Naive B cell (primary cell): ENCODE measurements at regions not wholly inside any gene's neighbourhood (a gene's known extent, or its start where the extent isn't known, plus 50 kb on each side); places are given as distances from the start of the nearest gene placed in this dataset.
A peak's percentile ranks its signal among the peaks of the same experiment; 100 is the strongest.
"Not testable (repeated sequence)": the region's sequence is repeated elsewhere in the genome, so short reads cannot be mapped to it uniquely, and the experiment has no call there.

ENCODE experiments used
- ATAC-seq, 2 donors: fragments of 150-1000 bp; cut with Tn5 transposase; 2 replicates each; pipeline ENCODE4 v1.10.0; 2021; ENCODE audit warnings: low read depth in 2 of 2, mild to moderate bottlenecking in 2 of 2, moderate library complexity in 2 of 2
- DNase-seq: peaks from one replicate; pipeline ENCODE4 v3.0.0; 2022
- H3K27ac Mint-ChIP-seq, 6 donors: one replicate each; pipeline ENCODE4 v1.8.0; 2020 to 2022; ENCODE audit warnings: mild to moderate bottlenecking in 6 of 6, mixed read lengths in 6 of 6, moderate library complexity in 5 of 6, inconsistent platforms in 2 of 6
- H3K27me3 Mint-ChIP-seq, 3 donors: one replicate each; pipeline ENCODE4 v1.8.0; 2021 to 2022; ENCODE audit warnings: mixed read lengths in 3 of 3, mild to moderate bottlenecking in 1 of 3
- H3K36me3 Mint-ChIP-seq, 2 donors: one replicate each; pipeline ENCODE4 v1.8.0; 2020 to 2022; ENCODE audit warnings: mixed read lengths in 2 of 2, inconsistent platforms in 1 of 2, mild to moderate bottlenecking in 1 of 2
- H3K4me1 Mint-ChIP-seq, 3 donors: one replicate each; pipeline ENCODE4 v1.8.0; 2020 to 2022; ENCODE audit warnings: mixed read lengths in 3 of 3, inconsistent platforms in 1 of 3, mild to moderate bottlenecking in 1 of 3, moderate library complexity in 1 of 3
- H3K4me3 Mint-ChIP-seq, 8 donors: one replicate each; pipeline ENCODE4 v1.8.0; 2020 to 2022; ENCODE audit warnings: mild to moderate bottlenecking in 8 of 8, mixed read lengths in 8 of 8, moderate library complexity in 8 of 8, inconsistent platforms in 2 of 8
- H3K9me3 Mint-ChIP-seq, 7 donors: one replicate each; pipeline ENCODE4 v1.8.0; 2020 to 2022; ENCODE audit warnings: mixed read lengths in 7 of 7, mild to moderate bottlenecking in 5 of 7, inconsistent platforms in 2 of 7, moderate library complexity in 1 of 7

- no peaks in the 10 kb centered on the region for H3K4me1 Mint-ChIP-seq
- no peaks in the 10 kb centered on the region for H3K27me3 Mint-ChIP-seq
- peaks cover 0 to 9% (median 3%) of the 10 kb centered on the region in 7 donors for H3K9me3 Mint-ChIP-seq
- H3K36me3 Mint-ChIP-seq = no peaks in the 10 kb centered on the region
- DNase-seq (no peak), ATAC-seq (no peak)
- no peak overlapping the region for H3K4me3 Mint-ChIP-seq
- H3K27ac Mint-ChIP-seq = no peak overlapping the region
Observed at GRCh38 chr4:120299631-120300030, 233.0 kb upstream of the MAD2L1 start.

GRCh38 chr4:120293341-120293740 lies 226.7 kb upstream of the MAD2L1 start:
- H3K36me3 Mint-ChIP-seq = no peaks in the 10 kb centered on the region
- H3K9me3 Mint-ChIP-seq = peaks cover 0 to 6% (median 3%) of the 10 kb centered on the region in 7 donors
- DNase-seq (no peak), ATAC-seq (no peak)
- no peak overlapping the region for H3K27ac Mint-ChIP-seq
- no peak overlapping the region for H3K4me3 Mint-ChIP-seq
- no peaks in the 10 kb centered on the region for H3K4me1 Mint-ChIP-seq
- H3K27me3 Mint-ChIP-seq = no peaks in the 10 kb centered on the region

- no peak overlapping the region for H3K27ac Mint-ChIP-seq
- H3K4me1 Mint-ChIP-seq = no peaks in the 10 kb centered on the region
- no peaks in the 10 kb centered on the region for H3K36me3 Mint-ChIP-seq
- H3K4me3 Mint-ChIP-seq = no peak overlapping the region
- DNase-seq (no peak), ATAC-seq (no peak)
- no peaks in the 10 kb centered on the region for H3K27me3 Mint-ChIP-seq
- peaks cover 0 to 6% (median 0%) of the 10 kb centered on the region in 7 donors for H3K9me3 Mint-ChIP-seq
Observed at GRCh38 chr4:120291541-120291940, 224.9 kb upstream of the MAD2L1 start.

- H3K27me3 Mint-ChIP-seq = no peaks in the 10 kb centered on the region
- no peaks in the 10 kb centered on the region for H3K4me1 Mint-ChIP-seq
- peaks cover 0 to 6% (median 0%) of the 10 kb centered on the region in 7 donors for H3K9me3 Mint-ChIP-seq
- H3K27ac Mint-ChIP-seq = no peak overlapping the region
- no peak for ATAC-seq
- no peak for DNase-seq
- no peak overlapping the region for H3K4me3 Mint-ChIP-seq
- no peaks in the 10 kb centered on the region for H3K36me3 Mint-ChIP-seq
Observed at GRCh38 chr4:120290553-120290952, 223.9 kb upstream of the MAD2L1 start.

GRCh38 chr4:120286813-120287212 lies 220.2 kb upstream of the MAD2L1 start:
- peaks cover 0 to 6% (median 3%) of the 10 kb centered on the region in 7 donors for H3K9me3 Mint-ChIP-seq
- no peak for DNase-seq
- no peak for ATAC-seq
- H3K4me3 Mint-ChIP-seq = no peak overlapping the region
- H3K27ac Mint-ChIP-seq = no peak overlapping the region
- H3K36me3 Mint-ChIP-seq = no peaks in the 10 kb centered on the region
- no peaks in the 10 kb centered on the region for H3K4me1 Mint-ChIP-seq
- H3K27me3 Mint-ChIP-seq = no peaks in the 10 kb centered on the region

GRCh38 chr4:120281581-120281980 lies 214.9 kb upstream of the MAD2L1 start:
- Mint-ChIP-seq H3K9me3 (peaks cover 0 to 9% (median 3%) of the 10 kb centered on the region in 7 donors), H3K27ac (no peak overlapping the region), H3K27me3 (no peaks in the 10 kb centered on the region), H3K36me3 (no peaks in the 10 kb centered on the region), H3K4me3 (no peak overlapping the region), H3K4me1 (no peaks in the 10 kb centered on the region)
- DNase-seq (no peak), ATAC-seq (no peak)

- peaks cover 0 to 10% (median 0%) of the 10 kb centered on the region in 7 donors for H3K9me3 Mint-ChIP-seq
- no peak overlapping the region for H3K4me3 Mint-ChIP-seq
- DNase-seq (no peak), ATAC-seq (no peak)
- H3K4me1 Mint-ChIP-seq = no peaks in the 10 kb centered on the region
- no peaks in the 10 kb centered on the region for H3K27me3 Mint-ChIP-seq
- no peak overlapping the region for H3K27ac Mint-ChIP-seq
- no peaks in the 10 kb centered on the region for H3K36me3 Mint-ChIP-seq
Observed at GRCh38 chr4:120277391-120277790, 210.7 kb upstream of the MAD2L1 start.

- DNase-seq = no peak
- no peaks in the 10 kb centered on the region for H3K4me1 Mint-ChIP-seq
- H3K27me3 Mint-ChIP-seq = no peaks in the 10 kb centered on the region
- H3K27ac Mint-ChIP-seq = no peak overlapping the region
- no peaks in the 10 kb centered on the region for H3K36me3 Mint-ChIP-seq
- H3K9me3 Mint-ChIP-seq = peaks cover 0 to 3% (median 0%) of the 10 kb centered on the region in 7 donors
- H3K4me3 Mint-ChIP-seq = no peak overlapping the region
- no peak for ATAC-seq
Observed at GRCh38 chr4:120266602-120267001, 200.0 kb upstream of the MAD2L1 start.

- no peaks in the 10 kb centered on the region for H3K36me3 Mint-ChIP-seq
- H3K27ac Mint-ChIP-seq = no peak overlapping the region
- H3K9me3 Mint-ChIP-seq = peaks cover 0 to 4% (median 0%) of the 10 kb centered on the region in 7 donors
- no peak overlapping the region for H3K4me3 Mint-ChIP-seq
- ATAC-seq = no peak
- no peak for DNase-seq
- no peaks in the 10 kb centered on the region for H3K27me3 Mint-ChIP-seq
- no peaks in the 10 kb centered on the region for H3K4me1 Mint-ChIP-seq
Observed at GRCh38 chr4:120263618-120264017, 197.0 kb upstream of the MAD2L1 start.

GRCh38 chr4:120261117-120261516 lies 194.5 kb upstream of the MAD2L1 start:
- no peak for DNase-seq
- Mint-ChIP-seq H3K9me3 (peaks cover 0 to 4% (median 2%) of the 10 kb centered on the region in 7 donors), H3K4me1 (no peaks in the 10 kb centered on the region), H3K36me3 (no peaks in the 10 kb centered on the region), H3K27me3 (no peaks in the 10 kb centered on the region), H3K27ac (peak overlapping the region in 2 of 6 donors; percentile 54 to 83), H3K4me3 (no peak overlapping the region)
- ATAC-seq = no peak

GRCh38 chr4:120256112-120256775 lies 189.6 kb upstream of the MAD2L1 start:
- H3K4me1 Mint-ChIP-seq, H3K27ac Mint-ChIP-seq, H3K36me3 Mint-ChIP-seq, ATAC-seq, DNase-seq, H3K4me3 Mint-ChIP-seq, H3K27me3 Mint-ChIP-seq, H3K9me3 Mint-ChIP-seq: not testable (repeated sequence)

- H3K27me3 Mint-ChIP-seq = no peaks in the 10 kb centered on the region
- peaks cover 0 to 5% (median 0%) of the 10 kb centered on the region in 7 donors for H3K9me3 Mint-ChIP-seq
- no peaks in the 10 kb centered on the region for H3K36me3 Mint-ChIP-seq
- ATAC-seq = no peak
- H3K4me1 Mint-ChIP-seq = no peaks in the 10 kb centered on the region
- no peak overlapping the region for H3K4me3 Mint-ChIP-seq
- DNase-seq = no peak
- no peak overlapping the region for H3K27ac Mint-ChIP-seq
Observed at GRCh38 chr4:120238277-120238973, 171.8 kb upstream of the MAD2L1 start.

GRCh38 chr4:120236873-120237272 lies 170.2 kb upstream of the MAD2L1 start:
- H3K36me3 Mint-ChIP-seq = no peaks in the 10 kb centered on the region
- no peaks in the 10 kb centered on the region for H3K4me1 Mint-ChIP-seq
- no peak overlapping the region for H3K4me3 Mint-ChIP-seq
- H3K27me3 Mint-ChIP-seq = no peaks in the 10 kb centered on the region
- no peak for ATAC-seq
- H3K9me3 Mint-ChIP-seq = peaks cover 4 to 6% (median 5%) of the 10 kb centered on the region in 7 donors
- no peak overlapping the region for H3K27ac Mint-ChIP-seq
- no peak for DNase-seq

GRCh38 chr4:120232050-120232449 lies 165.4 kb upstream of the MAD2L1 start:
- Mint-ChIP-seq H3K4me1 (no peaks in the 10 kb centered on the region), H3K9me3 (peaks cover 2 to 13% (median 5%) of the 10 kb centered on the region in 7 donors), H3K4me3 (no peak overlapping the region), H3K36me3 (no peaks in the 10 kb centered on the region), H3K27ac (no peak overlapping the region), H3K27me3 (no peaks in the 10 kb centered on the region)
- DNase-seq (no peak), ATAC-seq (no peak)
